NCI-H1092 treated with DMSO at 0.1 percent for 48 hours (cell line): ENCODE measurements at regions not wholly inside any gene's neighbourhood (a gene's known extent, or its start where the extent isn't known, plus 50 kb on each side); places are given as distances from the start of the nearest gene placed in this dataset.
A peak's percentile ranks its signal among the peaks of the same experiment; 100 is the strongest.
"Not testable (repeated sequence)": the region's sequence is repeated elsewhere in the genome, so short reads cannot be mapped to it uniquely, and the experiment has no call there.

Source experiments
- DNase-seq: peaks from one replicate; lab custom pipeline; 2025; lab: John Stamatoyannopoulos, UW

DNA sequence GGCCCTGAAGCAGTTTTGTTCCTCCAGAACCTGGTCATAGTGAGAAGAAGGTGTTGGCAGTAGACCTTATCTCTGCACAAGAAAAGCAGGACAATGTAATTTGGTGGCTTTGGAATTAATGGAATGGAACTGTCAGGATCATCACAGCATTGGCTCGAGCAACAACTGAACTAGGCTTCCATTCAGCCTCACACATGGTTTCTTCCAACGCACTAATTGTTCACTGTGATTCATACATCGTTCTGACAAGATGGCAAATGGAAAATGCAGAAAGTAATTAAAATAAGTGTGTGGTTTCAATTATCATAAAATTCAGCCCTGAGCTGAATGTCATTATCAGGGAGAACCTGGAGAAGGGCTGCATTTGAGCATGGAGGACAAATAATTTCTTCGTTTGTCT is 80.6 kb downstream of the MFSD1 start:
- DNase-seq: no peak

DNA sequence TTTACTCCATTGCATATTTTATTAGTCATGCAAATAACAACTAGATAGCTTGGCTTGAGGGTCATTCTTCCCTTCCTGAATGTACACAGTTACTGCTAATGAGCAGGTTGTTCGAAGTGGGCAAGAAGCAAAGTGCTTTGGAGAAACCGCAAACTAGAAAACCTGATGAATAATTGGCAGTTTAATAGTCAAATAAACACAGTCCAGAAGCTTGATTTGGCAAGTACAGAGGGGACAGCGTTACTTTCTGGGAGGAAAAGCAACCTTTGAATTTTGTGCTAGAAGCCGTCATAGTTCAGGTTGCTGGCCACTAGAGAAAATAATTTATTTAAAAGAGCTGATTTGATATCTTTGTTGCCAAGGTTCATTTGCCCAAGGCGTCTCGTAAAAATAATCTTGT is 94.9 kb downstream of the MFSD1 start:
- no peak for DNase-seq

DNA sequence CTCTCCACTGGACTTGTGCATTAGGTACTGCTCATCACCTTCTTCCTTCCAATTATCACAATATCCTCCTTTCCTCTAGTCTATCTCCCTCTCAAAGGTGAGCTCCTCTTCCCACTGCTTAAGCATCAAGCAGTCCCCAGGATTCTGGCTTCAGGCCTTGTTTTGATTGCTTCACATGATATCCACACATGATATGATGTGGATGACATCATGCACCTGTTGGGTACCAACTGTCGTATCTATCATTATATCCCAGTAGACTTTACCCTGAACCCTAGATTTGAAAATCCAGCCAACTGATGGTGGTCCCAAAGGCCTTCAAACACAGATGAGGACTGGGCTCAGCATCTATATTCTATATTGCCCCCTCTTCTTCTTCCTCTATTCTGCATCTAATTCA is 104.9 kb downstream of the MFSD1 start:
- DNase-seq: no peak

DNA sequence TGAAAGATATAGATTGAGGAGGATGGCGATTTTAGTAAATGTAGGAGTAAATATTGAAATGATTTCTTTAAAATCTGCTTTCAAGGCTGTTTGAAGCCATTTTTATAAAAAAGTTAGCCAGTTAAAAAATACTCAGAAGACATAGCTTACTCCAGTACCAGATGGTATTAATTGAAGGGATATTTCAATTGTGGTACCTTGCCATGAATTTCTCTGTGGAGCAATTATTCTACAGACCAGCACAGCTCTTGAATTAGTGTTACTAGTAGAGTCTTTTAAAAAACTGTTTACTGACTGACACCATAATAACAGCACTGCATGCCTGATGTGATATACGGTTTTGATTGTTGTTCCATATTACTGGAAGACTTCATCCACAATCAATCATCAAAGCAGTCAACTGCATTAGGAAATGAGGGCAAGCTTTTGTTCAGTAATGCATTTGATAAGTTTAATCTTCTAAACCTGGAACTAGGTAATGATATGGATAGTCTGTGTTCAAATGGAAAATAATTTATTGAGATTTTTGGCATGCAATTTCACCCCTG is 106.4 kb downstream of the MFSD1 start:
- DNase-seq: no peak

DNA sequence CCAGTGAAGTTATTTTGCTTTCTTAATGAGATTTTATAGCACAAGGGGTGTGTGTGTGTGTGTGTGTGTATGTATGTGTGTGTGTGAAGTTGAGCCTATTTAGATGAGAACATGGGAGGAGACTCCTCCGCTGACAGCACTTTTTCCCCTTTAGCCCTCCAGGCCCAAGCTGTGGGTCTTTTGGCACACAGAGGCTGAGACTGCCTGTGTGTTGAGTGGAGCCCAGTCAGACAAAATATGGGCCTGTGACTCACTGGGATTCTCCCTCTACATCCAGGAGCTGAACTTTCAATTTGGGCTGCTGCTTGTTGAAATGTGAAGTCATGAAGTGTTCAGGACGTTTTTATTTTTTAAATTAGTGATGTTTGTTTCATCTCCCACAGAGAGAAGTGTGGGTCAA is 108.0 kb downstream of the MFSD1 start:
- no peak for DNase-seq

DNA sequence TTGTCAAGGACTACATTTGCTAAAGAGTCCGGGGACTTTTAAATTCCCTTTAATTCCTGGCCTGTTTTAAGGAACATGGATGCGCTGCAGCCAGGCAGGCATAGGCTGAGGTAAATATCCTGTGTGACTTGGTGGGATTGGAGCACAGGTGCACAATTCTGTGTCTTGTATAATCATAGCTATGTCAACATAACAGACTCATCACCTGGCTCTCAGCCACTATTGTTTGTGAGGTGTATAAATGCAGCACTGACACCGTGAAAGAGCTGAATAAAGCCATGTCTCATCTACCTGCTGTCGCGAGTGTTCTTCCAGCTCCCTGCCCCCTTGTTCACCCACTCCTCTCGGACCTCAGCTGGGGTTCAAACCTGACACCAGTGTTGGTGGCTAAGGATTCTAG is 109.7 kb downstream of the MFSD1 start:
- DNase-seq: no peak

DNA sequence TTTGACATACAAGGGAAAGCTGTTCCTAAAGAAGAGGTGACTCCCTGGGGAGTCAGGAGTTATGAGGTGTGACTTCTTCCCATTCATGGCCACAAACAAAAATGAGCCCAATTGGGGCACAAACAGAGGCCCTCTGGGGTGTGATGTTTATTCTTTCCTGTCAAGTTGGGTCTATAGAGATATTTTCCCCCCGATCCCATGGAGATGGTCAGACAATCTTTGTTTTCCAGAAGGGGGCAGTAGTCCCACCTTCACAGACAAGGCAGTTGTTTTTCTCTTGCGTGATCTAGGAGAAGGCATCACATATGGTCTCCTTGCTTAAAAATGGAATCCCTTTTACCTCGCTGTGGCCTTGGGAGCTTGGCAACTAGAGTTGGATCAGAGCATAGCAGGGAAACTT is 110.3 kb downstream of the MFSD1 start:
- DNase-seq: no peak

DNA sequence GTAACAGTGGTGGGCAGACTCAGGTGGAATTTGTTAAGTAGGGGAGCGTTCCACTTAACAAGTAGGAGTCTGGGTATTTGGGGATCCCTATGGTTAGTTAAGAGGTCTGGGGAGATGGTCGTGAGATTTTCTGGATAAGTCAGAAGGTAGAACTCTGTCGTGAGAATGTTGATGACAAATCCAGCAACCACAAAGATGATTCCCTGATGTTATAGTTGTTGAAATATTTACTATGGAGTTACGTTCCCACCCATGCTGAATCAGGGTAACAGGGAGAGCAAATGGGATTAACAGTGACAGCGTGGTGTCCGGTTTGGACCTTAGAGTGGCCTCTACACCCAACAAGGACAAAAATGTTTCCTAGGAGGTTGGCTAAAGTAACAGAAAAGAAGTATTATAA is 110.8 kb downstream of the MFSD1 start:
- no peak for DNase-seq

DNA sequence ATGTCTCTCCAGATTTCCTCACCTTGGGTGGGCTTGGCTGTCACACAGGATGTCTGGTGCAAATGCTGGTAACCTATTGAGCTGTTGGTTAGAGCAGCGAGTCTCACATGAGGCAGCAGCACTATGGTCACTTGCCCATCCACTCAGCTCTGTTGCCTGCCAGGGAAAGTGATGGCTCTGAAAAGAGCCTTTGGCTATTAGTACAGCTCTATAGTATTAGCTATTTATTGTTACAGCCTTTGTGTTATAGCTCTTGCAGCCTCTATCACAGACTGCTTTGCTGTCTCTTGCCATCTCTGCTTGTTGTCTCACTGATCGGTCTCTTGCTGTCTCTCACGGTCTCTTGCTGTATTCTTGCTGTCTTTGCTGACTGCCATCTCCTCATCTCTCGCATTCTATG is 114.3 kb downstream of the MFSD1 start:
- DNase-seq: no peak

DNA sequence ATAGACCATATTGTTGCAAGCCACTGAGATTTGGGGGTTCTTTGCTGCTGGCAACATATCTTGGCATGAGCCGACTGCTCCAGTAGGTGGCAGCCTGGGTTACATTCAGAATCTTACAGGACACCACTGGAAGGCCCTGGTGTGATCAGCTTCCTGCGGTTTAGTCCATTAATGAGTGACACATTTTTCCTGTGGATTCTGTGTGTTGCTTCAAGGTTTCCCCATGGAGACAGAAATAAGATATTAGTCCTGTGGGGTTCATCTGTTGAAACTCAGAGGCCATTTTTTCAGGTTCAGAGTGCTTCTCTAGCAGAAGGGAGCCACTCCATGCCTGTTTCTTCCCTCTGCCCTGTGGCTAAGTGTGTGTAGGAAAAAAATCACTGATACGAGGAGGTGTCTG is 116.2 kb downstream of the MFSD1 start:
- DNase-seq: peak; percentile 2

DNA sequence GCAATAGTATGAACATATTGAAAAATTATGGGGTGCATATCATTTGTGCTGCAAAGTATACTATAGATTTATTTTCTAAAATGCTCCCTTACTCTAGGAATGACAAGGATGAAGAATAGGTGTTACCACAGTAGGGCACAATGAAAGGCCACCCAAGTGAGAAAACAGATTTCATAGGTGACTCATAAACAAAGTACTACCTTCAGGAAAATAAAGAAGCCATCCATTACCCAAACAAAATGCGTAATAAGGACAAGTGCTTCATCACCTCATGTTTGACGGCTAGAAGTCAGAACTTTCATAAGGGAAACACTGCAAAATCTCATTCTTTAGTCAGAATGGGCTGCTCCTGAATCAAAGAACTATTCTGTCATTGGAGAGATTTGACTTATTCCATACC is 116.6 kb downstream of the MFSD1 start:
- no peak for DNase-seq

DNA sequence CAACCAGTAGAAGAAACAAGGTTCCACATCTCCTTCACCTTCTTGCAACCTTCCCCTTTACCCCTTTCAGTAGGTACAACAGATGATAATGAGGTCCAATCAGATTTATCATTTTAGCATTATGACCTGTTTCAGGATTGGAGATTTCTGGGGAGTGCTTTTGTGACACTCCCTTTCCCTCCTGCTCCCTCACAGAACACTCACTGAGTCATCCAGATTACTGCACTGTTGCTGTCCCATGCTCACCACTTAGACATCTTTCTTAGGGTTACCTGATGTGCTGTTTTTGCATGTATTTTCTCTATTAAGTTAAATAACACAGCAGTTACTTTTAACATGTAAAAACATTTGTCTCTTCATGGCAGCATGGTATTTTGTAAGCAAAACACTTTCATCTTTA is 118.5 kb downstream of the MFSD1 start:
- DNase-seq: no peak

DNA sequence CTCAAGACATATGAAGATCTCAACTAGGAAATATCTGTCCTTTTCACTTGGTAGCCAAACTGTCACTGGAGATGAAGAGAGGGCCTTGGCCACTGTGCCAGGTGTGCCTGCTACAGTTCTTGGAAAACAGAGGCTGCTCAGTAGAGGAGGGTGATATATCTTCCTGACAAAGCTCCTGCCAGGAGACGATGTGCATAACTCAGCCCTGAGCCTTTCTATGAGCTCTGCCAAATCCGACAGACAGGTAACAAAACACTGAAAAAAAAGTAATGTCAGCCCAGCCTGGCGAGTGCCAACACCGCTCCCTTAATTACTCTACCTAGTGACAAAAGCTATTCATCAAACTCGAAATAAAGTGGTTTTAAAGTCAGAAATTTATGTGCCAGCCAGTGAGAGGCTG is 123.2 kb downstream of the MFSD1 start:
- DNase-seq: no peak

DNA sequence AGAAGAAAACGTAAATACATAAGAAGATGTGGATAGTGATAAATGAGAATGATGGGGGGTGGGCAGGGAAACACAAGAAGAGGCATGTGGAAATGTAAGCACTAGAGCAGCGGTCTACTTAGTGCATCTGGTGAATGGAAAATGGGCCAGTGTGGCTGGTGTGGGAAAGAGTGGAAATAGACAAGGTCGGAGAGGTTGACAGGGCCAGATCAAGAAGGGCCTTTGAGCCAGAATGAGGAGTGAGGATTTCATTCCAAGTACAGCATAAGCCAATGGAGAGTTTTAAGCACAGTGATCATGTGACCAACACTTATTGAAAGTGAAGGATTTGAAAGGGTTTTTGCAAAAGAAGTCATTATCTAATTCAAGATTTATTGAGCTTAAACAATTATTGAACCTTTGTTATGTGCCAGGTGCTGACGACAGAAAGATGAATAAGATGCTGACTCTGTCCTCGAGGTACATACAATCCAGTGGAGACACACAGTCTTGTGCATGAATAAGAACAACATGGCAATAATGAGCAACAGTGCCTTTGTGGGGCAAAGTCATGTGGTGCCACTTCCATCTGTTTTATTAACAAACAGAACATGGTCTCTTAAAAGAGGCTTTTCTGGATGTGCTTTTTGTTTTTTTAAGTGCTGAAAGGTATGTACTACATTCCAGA is 124.1 kb downstream of the MFSD1 start:
- DNase-seq: no peak

DNA sequence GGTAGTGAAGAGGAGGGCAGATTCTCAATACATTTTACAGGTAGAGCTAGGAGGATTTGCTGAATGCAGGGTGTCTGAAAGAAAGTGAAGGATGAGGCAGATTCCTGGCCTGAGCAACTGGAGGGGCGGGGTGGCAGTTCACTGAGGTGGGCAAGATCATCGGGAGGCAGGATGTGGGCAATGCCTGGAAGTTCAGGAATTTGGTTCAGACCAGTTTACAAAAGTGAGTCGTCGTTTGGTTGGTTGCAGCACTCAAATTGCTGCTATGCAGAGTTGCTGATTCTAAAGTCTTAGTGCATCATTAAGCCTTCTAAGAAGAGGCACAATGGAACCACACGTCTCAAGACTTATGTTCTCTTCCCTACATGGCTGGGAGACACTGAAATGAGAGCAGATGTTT is 134.0 kb downstream of the MFSD1 start:
- DNase-seq: no peak

DNA sequence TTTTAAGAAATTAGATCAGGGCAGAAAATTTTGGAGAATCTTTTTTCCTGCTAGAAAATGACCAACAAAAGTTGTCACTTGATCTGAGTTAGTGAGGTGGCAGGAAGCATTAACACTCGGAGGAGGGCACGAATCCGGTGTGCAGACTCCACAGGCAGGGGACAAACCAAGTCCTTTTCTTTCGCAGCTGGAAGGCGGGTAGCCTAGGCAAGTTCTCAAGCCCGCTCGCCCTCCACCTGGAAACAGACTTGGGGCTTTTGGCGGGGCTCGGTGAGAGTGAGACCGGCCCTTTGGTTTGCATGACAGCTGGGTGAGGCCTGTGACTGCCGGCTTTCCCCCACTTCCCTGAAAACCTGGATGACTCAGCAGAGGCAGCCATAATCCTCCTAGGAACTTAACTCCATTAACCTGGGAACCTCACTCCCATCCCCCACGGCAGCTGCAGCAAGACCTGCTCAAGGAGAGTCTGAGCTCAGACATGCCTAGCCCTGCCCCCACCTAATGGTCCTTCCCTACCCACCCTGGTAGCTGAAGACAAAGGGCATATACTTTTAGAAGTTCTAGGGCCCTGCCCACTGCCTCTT is 134.8 kb downstream of the MFSD1 start:
- DNase-seq: no peak

DNA sequence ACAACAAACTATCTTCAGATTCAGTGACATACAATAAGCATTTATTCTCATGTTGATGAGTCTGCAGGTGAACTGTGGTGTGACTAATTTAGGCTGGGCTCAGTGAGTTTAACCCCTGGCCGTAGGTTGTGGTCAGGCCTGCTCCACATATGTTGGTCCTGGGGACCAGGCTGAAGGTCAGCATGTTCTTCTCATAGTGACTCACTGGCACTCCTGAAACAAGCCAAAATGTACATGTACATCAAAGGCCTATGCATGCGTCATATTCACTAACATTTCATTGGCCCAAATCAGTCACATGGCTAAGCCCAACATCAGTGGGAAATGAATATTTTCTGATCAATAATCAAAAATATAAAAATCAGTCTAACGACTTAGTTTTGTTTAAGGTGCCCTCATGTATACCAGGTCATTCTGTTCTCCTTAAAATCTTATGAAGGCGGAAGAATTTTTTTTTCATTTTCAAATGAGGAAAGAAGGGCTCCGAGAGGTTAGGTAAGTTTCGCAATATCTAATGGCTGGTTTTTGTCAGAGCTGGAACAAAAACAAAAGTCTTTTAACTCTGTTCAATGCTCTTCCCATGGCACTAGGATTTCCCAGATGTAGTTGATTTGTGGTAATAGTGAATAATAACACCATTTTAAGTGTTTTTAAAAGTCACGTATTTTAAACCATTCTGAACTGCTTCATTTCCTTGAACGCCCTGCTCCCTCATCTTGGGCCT is 148.5 kb downstream of the MFSD1 start:
- no peak for DNase-seq

DNA sequence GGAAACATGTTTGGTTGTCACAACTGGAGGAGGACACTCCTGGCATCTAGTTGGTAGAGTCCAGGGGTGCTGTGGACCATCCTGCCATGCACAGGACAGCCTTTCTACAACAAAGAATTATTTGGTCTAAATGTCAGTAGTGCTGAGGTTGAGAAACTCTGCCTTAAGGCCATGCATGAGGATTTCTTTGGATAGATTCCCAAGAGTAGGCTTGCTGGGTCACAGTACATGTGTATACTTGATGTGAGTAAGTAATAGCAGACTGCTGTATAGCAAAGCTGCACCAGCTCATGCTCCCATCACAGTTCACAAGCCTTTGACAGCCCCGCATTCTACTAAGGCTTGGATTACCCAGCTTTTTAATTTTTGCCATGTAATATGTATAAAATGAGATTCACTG is 151.3 kb downstream of the MFSD1 start:
- DNase-seq: no peak

DNA sequence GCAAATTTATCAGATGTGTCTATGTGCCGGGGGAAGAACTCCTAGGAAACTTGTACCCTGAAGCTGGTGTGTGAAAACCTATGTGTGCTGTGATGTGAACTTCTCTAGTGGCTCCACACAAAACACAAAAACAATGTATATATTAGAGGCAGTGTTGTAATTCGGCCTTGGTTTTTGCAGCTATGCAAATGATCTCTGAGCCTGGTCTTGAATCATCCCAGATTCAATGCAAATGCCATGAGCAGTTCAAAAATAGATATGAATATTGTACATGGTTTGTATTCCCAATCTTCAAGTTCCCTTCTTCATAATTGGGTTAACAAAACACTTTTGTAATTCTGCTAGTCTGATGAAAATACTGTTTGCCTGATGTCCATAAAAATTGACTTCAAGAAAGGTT is 152.6 kb downstream of the MFSD1 start:
- no peak for DNase-seq

DNA sequence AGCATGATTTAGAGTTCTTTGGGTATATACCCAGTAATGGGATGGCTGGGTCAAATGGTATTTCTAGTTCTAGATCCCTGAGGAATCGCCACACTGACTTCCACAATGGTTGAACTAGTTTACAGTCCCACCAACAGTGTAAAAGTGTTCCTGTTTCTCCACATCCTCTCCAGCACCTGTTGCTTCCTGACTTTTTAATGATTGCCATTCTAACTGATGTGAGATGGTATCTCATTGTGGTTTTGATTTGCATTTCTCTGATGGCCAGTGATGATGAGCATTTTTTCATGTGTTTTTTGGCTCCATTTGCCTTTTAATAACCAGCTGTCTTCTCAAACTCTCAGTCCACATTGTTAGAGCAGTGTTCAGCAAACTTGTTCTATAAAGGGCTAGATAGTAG is 155.9 kb downstream of the MFSD1 start:
- not testable (repeated sequence) for DNase-seq

DNA sequence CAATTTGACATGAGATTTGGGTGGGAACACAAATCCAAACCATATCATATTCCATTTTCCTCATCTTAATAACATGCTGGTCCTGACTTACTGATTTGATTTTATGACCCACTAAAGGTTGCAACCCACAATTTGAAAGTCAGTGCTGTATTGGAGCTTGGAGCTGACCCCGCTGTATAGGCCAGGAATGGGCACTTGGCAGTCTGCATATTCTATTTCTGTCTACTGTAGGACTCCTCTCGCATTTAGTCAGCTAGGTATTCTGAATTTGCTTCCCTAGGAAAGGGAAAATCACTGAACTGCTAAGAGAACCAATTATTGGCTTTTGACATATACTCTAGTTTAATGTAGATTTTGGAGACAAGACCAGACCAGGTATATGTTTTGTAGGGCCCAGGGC is 157.0 kb downstream of the MFSD1 start:
- no peak for DNase-seq

DNA sequence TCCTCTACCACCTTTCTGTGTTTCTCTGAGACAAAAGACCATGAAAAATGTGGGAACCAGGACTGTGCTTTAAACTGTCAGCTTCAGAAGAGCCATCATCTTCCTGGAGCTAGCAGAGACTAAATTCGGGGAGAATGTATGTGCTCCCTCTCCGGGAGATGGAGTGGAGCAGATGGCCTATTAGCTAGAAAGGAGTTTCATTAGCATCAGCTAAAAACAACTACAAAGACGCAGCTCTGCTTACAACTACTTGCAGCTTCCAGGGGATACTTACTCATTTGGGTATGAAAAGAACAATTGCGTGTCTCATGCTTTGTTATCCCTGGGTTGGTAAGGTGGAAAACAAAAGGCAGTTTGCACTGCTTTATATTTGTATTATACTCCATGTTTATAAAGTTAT is 159.6 kb downstream of the MFSD1 start:
- no peak for DNase-seq

DNA sequence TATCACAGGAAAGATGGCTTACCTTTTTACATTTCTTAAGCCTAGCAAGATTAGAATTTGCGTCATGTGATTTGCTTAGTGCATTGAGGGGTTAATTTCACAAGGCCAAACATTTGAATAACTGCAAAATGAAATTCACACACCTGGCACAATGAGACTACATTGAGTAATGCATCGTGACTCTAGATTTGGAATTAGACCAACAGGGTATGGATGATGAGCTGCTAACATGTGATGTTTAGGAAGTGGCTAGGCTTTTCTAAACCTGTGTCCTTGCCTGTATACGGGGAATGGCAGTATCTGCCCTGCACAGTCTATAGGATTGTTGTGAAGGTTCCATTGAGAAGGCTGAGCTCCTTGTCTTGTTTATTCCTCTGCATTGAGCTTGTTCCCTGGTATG is 160.1 kb downstream of the MFSD1 start:
- no peak for DNase-seq
